Fibroblast of mammary gland (primary cell): ENCODE measurements at regions not wholly inside any gene's neighbourhood (a gene's known extent, or its start where the extent isn't known, plus 50 kb on each side); places are given as distances from the start of the nearest gene placed in this dataset.

Source experiments
- DNase-seq: peaks from one replicate; pipeline ENCODE4 v3.0.0-alpha.2; 2010; ENCODE audit warnings: low read depth
- H3K4me3 ChIP-seq: 2 replicates; pipeline ENCODE4 v1.5.1; 2011; ENCODE audit warnings: low read depth, mild to moderate bottlenecking, low read length, moderate library complexity; ENCODE audit not compliant: control insufficient read depth
- TF ChIP-seq, protein P1 (sequence below): conservative IDR thresholded peaks from 2 replicates; pipeline ENCODE4 v1.5.1; 2011; ENCODE audit warnings: low read depth, low read length, inconsistent platforms; ENCODE audit not compliant: control insufficient read depth, insufficient read depth

DNA sequence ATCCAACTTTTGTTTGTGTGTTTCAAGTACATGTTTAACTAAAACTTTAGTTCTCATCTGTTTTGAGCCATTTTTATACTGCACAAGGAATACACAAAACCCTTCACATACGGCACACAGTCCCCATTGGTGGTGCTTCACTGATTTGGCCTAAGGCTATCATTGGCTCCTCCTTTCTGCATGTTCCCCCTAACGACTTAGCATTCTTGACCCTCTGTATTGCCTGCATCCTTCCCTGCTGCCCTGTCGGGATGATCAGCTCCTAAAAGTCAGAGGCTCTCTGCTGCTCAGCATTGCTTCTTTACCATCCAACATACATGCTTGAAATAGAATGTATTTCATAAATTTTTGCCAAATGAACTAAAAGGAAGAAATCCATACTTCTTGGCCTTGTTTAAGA lies 111.4 kb upstream of the ABCB5 start:
- no peak for DNase-seq
- TF ChIP-seq, protein P1, sequence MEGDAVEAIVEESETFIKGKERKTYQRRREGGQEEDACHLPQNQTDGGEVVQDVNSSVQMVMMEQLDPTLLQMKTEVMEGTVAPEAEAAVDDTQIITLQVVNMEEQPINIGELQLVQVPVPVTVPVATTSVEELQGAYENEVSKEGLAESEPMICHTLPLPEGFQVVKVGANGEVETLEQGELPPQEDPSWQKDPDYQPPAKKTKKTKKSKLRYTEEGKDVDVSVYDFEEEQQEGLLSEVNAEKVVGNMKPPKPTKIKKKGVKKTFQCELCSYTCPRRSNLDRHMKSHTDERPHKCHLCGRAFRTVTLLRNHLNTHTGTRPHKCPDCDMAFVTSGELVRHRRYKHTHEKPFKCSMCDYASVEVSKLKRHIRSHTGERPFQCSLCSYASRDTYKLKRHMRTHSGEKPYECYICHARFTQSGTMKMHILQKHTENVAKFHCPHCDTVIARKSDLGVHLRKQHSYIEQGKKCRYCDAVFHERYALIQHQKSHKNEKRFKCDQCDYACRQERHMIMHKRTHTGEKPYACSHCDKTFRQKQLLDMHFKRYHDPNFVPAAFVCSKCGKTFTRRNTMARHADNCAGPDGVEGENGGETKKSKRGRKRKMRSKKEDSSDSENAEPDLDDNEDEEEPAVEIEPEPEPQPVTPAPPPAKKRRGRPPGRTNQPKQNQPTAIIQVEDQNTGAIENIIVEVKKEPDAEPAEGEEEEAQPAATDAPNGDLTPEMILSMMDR, result no peak
- H3K4me3 ChIP-seq, result no peak overlapping the region

DNA sequence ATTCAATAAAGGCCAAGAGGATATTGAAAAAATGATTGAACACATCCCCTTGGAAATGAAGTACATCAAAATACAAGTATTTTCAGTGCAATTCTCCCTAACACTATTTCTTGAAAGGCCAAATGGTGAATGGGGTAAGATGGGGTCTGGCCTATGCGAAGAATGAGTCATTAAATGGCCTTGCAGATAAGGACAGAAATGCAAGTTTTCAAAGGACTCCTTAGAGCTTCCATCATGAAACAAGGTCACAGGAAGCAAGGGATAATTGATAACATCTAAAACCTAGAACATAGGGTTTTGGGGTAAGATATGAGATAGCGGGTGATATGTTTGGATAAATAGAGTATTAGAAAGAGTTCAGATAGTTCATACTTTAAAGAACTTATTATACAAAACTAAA lies 109.3 kb upstream of the ABCB5 start:
- no peak for DNase-seq
- TF ChIP-seq, protein P1, result no peak
- H3K4me3 ChIP-seq, result no peak overlapping the region

DNA sequence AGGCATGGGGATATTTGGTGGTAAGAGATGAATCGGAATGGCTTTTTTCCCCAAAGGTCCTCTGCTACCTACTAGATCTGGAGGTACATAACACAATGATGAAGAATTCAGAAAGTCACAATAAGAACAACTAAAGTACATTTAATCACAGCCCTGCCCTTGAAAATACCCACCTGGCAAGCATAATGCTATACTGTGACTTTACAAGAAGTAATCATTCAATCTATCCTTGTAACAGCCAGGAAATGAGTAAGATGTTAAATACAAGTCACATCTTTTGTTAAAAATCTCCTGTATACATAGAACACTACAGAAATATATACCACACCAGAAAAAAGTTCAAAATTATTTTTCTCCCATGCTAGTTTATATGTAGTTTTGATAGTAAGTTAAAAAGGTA lies 108.3 kb upstream of the ABCB5 start:
- no peak overlapping the region for H3K4me3 ChIP-seq
- TF ChIP-seq, protein P1, result no peak
- no peak for DNase-seq

DNA sequence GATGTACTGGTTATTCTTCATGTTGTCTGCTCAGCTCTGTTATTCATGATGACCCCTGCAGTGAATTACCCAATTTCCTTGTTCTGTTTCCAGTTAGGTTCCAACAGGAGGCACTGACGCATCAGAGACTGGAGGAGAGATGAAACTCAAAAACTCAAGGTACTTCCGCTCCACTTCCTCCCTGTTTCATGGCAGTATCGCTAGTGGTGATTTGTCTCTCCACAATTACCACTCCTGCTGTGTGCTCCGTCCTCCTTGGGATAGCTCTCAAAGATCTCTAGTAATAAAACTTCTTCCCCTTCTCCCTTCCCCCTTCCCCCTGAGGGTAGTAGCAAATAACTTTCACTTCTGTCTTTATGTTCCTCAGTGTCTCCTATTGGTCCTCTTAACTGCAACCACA lies 107.4 kb upstream of the ABCB5 start:
- H3K4me3 ChIP-seq, result no peak overlapping the region
- DNase-seq, result no peak
- TF ChIP-seq, protein P1, result no peak

DNA sequence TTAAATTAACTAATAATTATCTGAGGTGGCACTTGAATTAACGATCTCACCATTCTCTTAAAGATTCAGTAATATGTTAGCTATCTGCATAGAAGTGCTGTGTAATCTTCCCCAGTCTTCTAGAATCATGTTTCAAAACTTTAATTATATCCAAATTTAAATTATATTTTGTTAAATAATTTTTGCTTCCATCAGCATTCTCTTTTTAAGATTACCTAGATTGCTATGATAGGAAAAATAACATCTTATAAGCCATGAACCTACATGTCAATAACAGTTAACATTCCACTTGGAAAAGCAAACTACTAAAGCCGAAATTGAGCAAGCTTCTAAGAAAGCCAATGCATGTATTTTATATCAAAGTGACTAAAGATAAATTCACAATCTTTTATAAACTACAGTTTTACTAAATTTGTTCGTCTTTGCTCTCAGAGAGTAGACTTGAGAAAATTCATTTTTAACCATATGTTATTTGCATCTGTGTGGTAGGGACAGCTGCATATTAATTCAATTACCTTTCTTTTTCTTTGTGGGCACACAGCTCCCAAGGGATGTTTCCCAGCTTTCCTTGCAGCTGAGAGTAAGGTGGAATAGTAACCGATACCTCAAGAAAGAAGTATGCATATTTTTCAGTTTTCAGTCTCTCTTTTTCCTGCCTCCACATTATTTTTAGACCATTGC lies 105.4 kb upstream of the ABCB5 start:
- H3K4me3 ChIP-seq, result no peak overlapping the region
- DNase-seq, result no peak
- TF ChIP-seq, protein P1, result no peak

DNA sequence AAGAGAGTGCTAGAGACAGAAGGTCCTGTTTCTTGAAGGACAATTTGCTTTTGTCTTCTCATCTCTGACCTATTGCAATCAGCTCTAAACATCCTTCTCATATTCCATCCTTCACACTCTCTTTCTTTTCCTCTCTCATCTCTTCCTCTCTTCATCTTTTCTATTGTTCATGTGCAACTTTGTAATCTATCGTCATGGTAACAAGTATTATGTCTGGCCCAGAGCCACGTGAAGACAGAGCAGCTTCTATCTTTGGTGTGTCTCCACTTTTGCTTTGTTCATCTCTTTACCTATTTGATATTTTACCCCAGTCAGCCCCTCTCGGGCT lies 104.9 kb upstream of the ABCB5 start:
- no peak overlapping the region for H3K4me3 ChIP-seq
- TF ChIP-seq, protein P1, result no peak
- no peak for DNase-seq

DNA sequence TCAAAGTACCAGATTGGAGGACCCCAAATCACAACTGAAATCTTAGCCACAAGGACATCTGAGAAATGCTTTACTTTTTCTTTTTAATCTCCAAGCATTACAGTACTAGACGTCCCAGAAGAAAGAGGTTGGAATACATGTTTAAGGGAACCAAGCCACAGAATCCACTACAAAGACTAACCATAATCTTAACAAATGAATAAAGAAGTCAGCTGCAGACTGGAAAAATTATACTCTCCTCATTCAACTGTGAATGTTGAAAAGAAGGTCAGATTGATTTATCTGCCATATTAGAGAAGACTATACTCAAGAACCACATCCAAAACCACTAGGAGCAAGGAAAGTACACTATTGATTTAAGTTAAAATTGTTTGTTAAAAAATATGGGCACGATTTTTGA lies 102.1 kb upstream of the ABCB5 start:
- TF ChIP-seq, protein P1, result no peak
- no peak overlapping the region for H3K4me3 ChIP-seq

More for the DNA sequence above, 102.1 kb upstream of the ABCB5 start:
- DNase-seq, result no peak
